ENCODE measurements at regions not wholly inside any gene's neighbourhood (a gene's known extent, or its start where the extent isn't known, plus 50 kb on each side); places are given as distances from the start of the nearest gene placed in this dataset.

DNA sequence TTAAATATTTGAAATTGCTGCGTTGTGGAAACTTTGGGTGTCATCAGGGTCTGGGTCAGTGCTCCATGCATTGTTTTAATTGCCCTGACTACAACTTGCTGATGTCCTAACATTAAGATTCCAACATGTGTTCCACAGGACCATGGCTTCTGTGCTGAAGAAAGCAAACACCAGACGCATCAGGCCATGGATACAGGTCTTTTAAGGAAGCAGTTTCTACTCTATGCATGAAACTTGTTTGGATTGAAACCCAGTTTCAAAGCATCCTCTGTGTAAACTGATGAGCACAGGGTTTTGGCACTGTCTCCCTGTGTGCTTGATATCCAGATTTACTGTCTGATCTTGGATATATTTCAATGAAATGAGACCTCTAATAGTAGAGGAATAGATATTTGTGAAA is 328.4 kb upstream of the SLC10A2 start:
- TF ChIP-seq, protein P1, sequence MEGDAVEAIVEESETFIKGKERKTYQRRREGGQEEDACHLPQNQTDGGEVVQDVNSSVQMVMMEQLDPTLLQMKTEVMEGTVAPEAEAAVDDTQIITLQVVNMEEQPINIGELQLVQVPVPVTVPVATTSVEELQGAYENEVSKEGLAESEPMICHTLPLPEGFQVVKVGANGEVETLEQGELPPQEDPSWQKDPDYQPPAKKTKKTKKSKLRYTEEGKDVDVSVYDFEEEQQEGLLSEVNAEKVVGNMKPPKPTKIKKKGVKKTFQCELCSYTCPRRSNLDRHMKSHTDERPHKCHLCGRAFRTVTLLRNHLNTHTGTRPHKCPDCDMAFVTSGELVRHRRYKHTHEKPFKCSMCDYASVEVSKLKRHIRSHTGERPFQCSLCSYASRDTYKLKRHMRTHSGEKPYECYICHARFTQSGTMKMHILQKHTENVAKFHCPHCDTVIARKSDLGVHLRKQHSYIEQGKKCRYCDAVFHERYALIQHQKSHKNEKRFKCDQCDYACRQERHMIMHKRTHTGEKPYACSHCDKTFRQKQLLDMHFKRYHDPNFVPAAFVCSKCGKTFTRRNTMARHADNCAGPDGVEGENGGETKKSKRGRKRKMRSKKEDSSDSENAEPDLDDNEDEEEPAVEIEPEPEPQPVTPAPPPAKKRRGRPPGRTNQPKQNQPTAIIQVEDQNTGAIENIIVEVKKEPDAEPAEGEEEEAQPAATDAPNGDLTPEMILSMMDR (IDR thresholded peaks at IDR 0.05; ENCODE audit: low read depth, low read length), result no peak
- no peak for TF ChIP-seq EZH2phosphoT487 (IDR thresholded peaks at IDR 0.05; ENCODE audit: low read depth)

All from OCI-LY3 (cell line).